ENCODE measurements at regions not wholly inside any gene's neighbourhood (a gene's known extent, or its start where the extent isn't known, plus 50 kb on each side); places are given as distances from the start of the nearest gene placed in this dataset.

DNA sequence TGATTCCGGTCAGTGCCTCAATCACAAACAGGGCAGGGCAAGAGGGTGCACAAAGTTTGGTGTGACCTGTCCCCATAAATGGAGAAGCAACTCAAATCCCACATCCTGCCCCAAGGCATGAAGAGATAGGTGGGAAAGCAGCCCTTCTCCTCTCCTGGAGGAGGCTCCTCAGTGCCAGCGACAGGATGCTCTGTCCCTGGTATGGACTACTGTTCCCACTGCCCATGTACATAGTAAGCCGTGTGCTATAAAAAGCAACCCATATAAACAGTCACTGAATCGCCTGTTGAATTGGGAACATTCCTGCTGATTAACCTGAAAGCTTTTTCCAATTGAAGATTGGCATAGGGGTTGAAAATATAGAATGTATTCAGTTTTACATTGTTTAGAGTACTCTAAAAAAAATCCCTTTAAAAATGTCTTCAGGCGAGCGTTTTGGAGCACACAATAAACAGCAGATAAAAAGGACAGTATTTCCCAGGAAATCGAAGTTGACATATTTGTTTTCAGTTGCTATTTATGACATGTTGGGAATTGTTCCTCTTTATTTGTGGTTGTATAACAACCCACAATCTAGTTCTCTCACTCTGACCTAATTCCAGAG, 513.9 kb downstream of the DIRAS2 start:
- Histone ChIP-seq H3K27me3 (ENCODE audit: low read depth) (no peaks in the 10 kb centered on the region), H3K9me3 (no peaks in the 10 kb centered on the region), H3K36me3 (no peaks in the 10 kb centered on the region), H3K27ac (no peak overlapping the region), H3K4me1 (no peaks in the 10 kb centered on the region), H3K4me3 (no peak overlapping the region)
- TF ChIP-seq, protein P1, sequence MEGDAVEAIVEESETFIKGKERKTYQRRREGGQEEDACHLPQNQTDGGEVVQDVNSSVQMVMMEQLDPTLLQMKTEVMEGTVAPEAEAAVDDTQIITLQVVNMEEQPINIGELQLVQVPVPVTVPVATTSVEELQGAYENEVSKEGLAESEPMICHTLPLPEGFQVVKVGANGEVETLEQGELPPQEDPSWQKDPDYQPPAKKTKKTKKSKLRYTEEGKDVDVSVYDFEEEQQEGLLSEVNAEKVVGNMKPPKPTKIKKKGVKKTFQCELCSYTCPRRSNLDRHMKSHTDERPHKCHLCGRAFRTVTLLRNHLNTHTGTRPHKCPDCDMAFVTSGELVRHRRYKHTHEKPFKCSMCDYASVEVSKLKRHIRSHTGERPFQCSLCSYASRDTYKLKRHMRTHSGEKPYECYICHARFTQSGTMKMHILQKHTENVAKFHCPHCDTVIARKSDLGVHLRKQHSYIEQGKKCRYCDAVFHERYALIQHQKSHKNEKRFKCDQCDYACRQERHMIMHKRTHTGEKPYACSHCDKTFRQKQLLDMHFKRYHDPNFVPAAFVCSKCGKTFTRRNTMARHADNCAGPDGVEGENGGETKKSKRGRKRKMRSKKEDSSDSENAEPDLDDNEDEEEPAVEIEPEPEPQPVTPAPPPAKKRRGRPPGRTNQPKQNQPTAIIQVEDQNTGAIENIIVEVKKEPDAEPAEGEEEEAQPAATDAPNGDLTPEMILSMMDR (IDR thresholded peaks at IDR 0.05): no peak
- intact Hi-C loops (cut with DNase I): no loop called here
- ATAC-seq (no peak), DNase-seq (no peak)

DNA sequence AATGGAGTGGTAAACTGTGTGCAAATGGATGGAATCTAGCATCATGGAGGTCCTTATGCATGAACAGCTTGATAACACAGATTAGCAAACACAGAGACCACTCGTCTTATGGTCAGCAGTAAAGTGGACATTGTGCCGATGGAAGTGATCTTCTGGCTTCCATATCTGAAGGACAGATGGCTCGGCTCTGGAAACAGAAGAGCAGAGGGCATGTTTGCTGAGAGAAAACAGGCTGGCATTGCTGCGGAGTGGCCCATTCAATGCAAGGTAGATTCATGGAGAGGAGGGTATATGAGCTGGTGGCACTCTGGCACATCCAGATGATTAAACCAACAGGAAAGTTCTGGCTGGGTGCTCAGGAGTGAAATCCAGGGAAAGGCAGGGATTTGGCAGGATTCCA, 513.2 kb downstream of the DIRAS2 start:
- TF ChIP-seq, protein P1 (IDR thresholded peaks at IDR 0.05): no peak
- DNase-seq: no peak

DNA sequence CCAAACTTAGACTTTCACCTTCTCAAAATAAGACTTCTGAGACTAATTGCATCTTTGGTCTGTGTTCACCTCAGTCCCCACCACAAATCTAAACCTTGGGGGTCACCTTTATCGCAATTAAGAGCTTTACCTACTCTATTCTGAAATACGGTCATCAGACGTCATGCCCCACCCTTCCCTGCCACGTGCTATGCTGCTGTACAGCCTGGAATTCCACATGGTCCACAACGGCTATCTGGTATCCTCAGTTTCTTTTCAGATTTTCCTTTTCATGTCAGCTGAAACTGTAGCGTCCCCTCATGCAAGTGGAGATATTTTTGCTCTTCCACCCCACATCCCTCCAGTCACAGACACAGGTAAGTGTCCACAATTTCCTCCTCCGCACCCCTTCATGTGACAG, 511.1 kb downstream of the DIRAS2 start:
- DNase-seq (no peak), ATAC-seq (no peak)
- Histone ChIP-seq H3K4me3 (no peak overlapping the region), H3K27me3 (ENCODE audit: low read depth) (peaks cover 4% of the 10 kb centered on the region), H3K4me1 (no peaks in the 10 kb centered on the region), H3K36me3 (no peaks in the 10 kb centered on the region), H3K9me3 (no peaks in the 10 kb centered on the region), H3K27ac (no peak overlapping the region)
- intact Hi-C loops (cut with DNase I): no loop called here
- TF ChIP-seq, protein P1 (IDR thresholded peaks at IDR 0.05): no peak

More for the DNA sequence above, 513.2 kb downstream of the DIRAS2 start:
- intact Hi-C loops (cut with DNase I): no loop called here
- no peak overlapping the region for H3K27ac ChIP-seq
- no peaks in the 10 kb centered on the region for H3K27me3 ChIP-seq (ENCODE audit: low read depth)
- no peaks in the 10 kb centered on the region for H3K4me1 ChIP-seq
- ATAC-seq: no peak
- no peaks in the 10 kb centered on the region for H3K9me3 ChIP-seq
- H3K36me3 ChIP-seq: no peaks in the 10 kb centered on the region
- no peak overlapping the region for H3K4me3 ChIP-seq

DNA sequence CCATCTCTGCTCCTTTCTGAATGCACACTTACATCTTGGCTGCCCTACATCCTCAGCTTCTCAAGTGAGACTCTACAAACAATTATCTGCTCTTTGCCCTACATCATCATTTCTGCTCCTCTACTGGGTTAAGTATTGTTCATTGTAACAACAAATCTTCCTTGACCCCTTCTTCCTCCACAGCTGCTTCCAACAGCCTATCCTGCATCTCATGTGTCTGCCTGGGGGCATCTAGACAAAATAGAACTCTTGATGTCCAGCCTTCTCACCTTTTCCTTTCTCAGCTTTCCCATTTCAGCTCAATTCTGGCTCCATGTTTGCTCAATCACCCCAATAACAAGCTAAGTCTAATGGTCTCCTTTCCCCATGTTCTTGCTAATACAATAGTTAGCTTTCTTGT, 509.8 kb downstream of the DIRAS2 start:
- Histone ChIP-seq H3K27me3 (ENCODE audit: low read depth) (peaks cover 4% of the 10 kb centered on the region), H3K9me3 (no peaks in the 10 kb centered on the region), H3K36me3 (no peaks in the 10 kb centered on the region), H3K27ac (no peak overlapping the region), H3K4me1 (no peaks in the 10 kb centered on the region), H3K4me3 (no peak overlapping the region)
- TF ChIP-seq, protein P1 (IDR thresholded peaks at IDR 0.05): no peak
- no peak for DNase-seq
- ATAC-seq: no peak
- intact Hi-C loops (cut with DNase I): no loop called here

DNA sequence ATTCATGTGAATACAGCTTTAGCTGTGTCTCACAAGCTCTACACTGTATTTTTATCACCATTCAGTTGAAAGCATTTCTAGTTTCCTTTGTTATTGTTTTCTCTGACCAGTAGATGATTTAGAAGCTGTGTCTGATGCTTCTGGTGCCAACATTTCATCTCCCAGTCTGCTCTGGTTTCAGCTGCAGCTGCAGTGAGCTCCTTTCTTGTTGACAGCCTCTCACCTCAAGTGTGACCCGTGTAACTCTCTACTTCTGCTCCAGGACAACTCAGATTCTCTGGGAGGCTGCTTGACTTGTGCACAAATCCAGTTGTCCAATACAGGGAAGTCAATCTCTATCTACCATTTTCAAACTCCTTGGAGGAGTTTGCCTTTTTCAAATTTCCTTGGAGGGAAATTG, 504.8 kb downstream of the DIRAS2 start:
- no peak overlapping the region for H3K4me3 ChIP-seq
- DNase-seq: no peak

More for the DNA sequence above, 504.8 kb downstream of the DIRAS2 start:
- H3K4me1 ChIP-seq: no peaks in the 10 kb centered on the region
- H3K27ac ChIP-seq: no peak overlapping the region
- intact Hi-C loops (cut with DNase I): no loop called here
- H3K9me3 ChIP-seq: no peaks in the 10 kb centered on the region
- TF ChIP-seq, protein P1 (IDR thresholded peaks at IDR 0.05): no peak
- ATAC-seq: no peak
- no peaks in the 10 kb centered on the region for H3K36me3 ChIP-seq
- peaks cover 4% of the 10 kb centered on the region for H3K27me3 ChIP-seq (ENCODE audit: low read depth)

All from lower lobe of right lung (tissue), 2 donors.